GM21786 (cell line): ENCODE measurements at regions not wholly inside any gene's neighbourhood (a gene's known extent, or its start where the extent isn't known, plus 50 kb on each side); places are given as distances from the start of the nearest gene placed in this dataset.

Source experiments
- ATAC-seq: cut with Tn5 transposase; IDR thresholded peaks from one replicate; pipeline ENCODE4 v1.9.1; 2021; ENCODE audit not compliant: unreplicated experiment

DNA sequence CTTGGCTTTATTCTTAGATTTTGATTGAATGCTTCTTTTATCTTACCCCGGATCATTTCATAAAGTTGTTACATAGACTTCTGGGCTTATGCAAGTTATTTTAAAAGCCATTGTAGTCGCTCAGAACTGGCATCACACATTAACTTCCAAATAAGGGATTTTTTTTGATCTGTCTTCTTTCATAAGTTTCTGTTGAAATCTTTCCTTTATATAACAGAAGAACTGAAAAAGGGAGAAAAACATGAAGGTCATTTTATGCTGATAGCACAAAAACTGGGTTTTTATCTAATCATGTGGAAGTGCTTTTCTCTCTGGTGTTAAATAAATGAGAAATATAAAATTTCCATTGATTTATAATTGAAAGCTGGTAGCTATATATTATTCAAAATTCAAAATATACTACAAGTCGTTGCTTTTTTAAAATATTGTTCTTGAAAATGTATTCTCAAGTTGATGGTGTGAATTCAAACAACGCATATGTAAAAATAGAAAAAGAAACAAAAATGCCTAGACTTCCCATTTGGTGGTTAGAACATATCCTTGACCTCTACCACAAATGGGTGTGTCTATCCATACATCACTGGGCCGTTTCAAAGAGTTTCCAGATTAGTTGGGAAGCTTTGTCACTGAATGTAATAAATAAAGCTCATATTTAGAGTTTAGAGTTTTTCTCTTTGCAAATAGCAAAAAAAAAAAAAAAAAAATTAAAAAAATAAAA, 258.3 kb upstream of the ZPLD1 start:
- no peak for ATAC-seq

DNA sequence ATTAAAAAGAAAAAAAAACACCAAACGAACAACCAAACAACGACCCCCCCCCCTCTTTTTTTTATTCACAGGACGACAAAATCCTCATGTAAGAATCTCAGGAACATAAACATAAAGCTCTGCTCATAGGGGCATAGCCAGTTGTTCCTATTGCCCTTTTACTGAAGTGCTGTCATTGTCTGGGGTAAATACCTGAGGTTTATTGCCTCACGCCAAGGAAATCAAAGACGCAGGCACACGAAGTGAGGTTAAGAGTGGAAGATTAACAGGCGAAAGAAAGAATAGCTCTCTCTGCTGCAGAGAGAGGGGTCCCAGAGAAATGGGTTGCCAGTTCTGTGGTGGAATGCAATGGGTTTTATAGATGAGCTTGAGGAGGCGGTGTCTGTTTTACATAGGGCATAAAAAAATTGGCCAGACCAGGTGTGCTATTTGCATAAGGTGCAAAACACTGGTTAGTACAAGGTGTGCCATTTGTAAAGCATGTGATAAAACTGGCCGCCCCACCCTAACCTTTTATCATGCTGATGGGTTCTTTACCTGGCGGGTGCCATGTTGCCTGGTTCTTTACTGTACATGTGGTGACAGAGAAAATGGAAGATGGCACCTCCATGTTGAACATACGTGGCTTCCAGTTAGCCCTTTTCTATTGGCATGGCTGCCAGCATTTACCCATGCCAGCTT, 257.6 kb upstream of the ZPLD1 start:
- ATAC-seq = no peak

GRCh38 chr3:102178817-102179216, 256.0 kb upstream of the ZPLD1 start:
- ATAC-seq = no peak

- peak; percentile 28 for ATAC-seq
Observed at GRCh38 chr3:102179326-102180177, 255.3 kb upstream of the ZPLD1 start.

DNA sequence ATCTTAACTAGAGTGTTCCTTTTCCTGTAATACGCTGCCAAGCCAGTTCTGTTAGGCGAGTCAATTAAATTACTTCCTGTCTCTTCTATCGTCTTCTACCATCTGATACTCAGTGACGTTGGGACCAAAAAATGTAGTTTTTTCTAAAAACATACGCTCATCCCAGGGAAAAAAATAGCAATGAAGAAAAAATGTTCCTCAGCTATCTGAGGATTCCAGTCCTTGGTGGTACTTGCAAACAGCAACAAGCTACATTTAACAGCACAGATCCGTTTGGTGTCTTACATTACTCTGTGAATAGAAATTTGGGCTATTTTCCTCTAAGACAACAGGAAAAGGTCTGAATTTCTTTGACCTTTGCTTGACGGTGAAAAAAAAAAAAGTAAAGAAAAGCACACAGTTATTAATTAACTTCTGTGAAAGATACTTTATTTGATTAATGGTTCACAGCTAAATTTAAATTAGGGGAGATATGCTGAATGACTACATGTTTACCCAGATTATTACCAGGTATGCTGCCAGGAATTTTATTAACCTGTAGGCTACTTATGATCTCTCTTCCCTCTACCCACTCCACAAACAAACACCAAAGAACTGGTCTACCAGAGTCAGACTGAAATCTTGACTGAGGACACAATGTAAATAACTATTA, 254.4 kb upstream of the ZPLD1 start:
- peak; percentile 45 for ATAC-seq

DNA sequence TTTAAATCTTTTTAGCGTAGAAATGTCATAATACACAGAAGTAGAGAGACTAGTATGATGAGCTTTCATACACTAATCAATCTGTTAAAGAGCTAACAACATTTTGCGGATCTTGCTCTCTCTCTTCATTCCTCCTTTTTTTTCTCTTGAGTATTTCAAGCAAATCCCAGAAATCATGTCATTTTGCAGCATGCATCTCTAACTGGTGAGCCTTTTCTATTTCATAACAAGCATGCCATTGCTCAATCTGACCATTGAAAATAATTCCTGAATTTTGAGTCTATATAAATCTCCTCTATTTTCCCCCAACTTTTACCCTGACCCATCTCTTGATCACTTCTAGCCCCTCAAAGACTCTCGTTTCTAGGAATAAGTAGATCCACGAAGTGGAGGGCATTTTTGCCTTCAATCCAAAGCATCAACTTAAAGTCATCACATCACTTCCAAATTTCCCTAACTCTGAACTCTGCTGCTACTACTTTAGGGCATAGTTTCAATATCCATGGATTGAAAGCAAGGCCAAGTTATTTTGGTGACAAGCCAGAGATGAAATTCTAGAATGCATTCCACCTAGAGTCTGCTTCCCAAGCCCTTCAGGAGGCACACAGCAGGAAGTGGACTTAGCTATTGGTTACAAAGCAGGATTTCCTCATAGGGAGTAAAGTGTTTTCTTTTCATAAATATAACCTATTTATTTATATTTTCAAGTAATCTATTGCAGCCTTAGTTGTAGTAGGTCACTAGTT, 253.5 kb upstream of the ZPLD1 start:
- ATAC-seq = no peak

- no peak for ATAC-seq
Observed at GRCh38 chr3:102182162-102182561, 252.7 kb upstream of the ZPLD1 start.

DNA sequence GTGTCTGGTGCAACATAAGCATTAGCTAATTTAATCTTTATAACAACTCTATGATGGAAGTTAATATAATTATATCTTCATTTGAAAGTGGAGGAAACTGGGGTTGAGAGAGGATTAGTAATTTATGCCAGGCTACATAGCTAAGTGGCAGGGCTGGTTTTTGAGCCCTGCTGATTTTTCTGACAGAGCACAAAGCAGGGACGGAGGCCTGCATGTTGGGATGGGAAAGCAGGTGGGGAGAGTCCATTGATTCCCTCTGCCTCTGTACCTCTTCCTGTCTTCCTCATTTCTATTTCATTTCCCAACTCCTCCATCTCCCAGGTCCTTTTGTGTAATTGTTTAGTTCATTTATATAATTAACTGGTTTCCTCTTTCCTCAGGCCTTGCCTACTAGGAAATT, 251.6 kb upstream of the ZPLD1 start:
- ATAC-seq = no peak

DNA sequence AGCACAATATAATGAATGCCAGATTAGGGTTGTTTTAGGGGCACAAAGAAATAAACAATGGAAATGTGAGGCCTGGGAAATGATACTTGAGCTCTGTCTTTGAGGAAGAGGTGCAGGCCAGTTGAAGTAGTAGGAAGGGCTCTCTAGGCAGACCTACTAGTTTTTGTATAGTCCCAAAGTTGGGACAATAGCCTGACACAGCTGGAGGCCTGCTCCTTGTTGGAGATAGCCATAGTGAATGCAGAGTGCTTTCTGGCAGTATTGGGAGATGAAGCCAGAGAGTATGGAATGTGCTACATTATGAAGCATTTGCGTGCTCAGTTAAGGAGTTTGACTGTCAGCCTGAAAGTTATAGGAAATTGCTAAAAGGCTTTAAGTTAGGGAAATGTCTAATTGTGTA, 251.2 kb upstream of the ZPLD1 start:
- ATAC-seq = no peak

DNA sequence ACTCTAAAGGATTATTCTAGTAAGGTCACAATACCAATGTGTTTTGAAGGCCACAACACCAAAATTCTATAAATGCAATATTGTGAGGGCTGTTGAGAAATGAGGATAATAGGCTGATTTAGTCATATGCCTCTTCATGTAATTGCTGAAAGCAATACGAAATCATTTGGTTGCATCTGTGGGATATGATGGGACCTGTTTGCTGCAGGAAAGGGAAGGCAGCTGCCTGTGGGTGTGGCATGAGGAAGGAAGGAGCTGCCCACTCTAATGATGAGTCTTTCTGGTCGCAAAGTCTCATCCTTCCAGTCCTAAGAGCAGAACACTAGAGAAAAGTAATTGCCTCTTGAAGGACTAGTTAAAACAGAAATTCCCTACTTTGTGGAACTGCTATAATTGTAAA, 245.3 kb upstream of the ZPLD1 start:
- ATAC-seq = no peak

GRCh38 chr3:102189956-102190723, 244.7 kb upstream of the ZPLD1 start:
- ATAC-seq = no peak

GRCh38 chr3:102192575-102192974, 242.2 kb upstream of the ZPLD1 start:
- ATAC-seq = no peak

GRCh38 chr3:102193255-102193654, 241.6 kb upstream of the ZPLD1 start:
- ATAC-seq = no peak

DNA sequence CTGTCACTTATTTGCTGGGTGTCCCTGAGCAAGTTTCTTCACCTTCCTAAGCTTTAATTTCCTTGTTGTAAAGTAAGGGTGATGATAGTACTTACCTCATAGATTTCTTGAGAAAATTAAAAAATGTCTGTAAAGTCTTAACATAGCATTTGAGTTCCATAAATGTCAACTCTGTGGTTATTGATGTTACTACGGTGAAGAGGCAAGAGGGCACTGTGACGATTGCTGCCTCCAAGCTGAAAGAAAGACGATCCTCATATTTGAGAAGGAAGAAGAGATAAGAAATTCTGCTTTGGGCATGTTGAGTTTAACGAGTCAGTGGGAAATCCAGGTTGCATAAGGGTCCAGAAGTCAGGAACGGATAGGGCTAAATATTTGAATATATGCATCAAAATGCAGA, 240.8 kb upstream of the ZPLD1 start:
- ATAC-seq = no peak

DNA sequence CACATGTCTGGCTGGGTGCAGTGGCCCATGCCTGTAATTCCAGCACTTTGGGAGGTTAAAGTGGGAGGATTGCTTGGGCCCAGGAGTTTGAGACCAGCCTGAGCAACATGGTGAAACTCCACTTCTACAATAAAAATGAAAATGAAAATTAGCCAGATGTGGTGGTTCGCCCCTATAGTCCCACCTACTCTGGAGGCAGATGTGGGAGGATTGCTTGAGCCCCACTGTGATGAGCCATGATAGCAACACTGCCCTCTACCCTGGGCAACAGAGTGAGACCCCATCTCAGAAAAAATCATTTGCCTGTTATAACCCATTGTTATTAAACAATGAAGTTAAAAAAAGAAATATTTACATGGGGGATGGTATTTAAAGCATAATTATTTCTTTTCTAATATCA, 240.1 kb upstream of the ZPLD1 start:
- no peak for ATAC-seq

DNA sequence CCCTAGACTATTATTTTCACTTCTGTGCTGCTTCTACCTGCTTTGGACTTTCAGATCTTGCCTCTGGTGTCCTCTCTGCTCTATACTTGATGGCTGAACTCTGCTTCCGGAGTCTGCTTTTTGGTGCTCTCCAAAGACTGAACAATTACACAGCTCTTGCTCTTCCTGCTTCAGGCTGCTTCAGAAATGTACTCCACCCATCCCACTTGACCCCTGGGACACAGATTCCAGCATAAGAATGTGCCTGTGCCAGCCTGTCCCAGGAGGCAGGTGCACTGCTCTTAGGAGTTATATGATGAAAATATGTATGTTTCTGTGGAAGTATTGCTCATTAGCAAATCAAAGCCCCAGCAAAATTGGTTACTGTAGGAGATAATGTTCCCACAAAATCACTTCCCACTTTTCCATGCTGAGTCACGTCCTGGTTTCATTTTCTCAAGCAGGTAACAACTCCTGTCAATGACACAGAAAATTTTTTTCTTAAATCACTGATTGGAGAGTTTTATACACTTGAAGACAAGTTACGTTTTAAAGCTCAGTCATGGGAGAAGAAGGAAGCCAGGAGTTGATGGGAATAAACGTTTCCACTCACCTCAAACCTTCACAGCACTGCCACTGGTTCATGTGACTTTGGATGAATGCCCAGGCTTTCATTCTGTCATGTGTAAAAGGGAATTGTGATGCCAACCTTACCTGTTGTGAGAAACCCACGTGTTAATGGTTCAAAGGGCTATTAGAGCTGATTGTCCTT, 239.4 kb upstream of the ZPLD1 start:
- no peak for ATAC-seq

DNA sequence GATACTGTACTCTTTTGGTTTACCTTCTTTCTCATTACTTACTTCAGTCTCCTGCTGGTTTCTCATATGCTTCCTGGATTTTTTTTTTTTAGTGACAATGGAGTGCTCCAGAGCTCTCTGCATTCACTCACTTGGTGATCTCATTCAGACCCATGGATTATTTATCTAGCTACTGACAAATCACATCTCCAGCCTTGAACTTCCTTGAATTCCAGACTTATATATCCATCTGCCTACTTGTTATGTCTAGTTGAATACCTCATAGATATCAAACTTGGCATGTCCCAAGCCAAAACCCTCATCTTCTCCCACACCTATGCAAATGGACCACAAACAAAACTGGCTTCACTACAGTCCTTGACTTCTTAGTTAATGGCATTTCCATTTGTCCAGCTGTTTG, 234.7 kb upstream of the ZPLD1 start:
- ATAC-seq = no peak

- ATAC-seq = no peak
Observed at GRCh38 chr3:102200560-102200959, 234.3 kb upstream of the ZPLD1 start.

GRCh38 chr3:102205647-102206046, 229.2 kb upstream of the ZPLD1 start:
- no peak for ATAC-seq
